ENCODE measurements at regions not wholly inside any gene's neighbourhood (a gene's known extent, or its start where the extent isn't known, plus 50 kb on each side); places are given as distances from the start of the nearest gene placed in this dataset.

DNA sequence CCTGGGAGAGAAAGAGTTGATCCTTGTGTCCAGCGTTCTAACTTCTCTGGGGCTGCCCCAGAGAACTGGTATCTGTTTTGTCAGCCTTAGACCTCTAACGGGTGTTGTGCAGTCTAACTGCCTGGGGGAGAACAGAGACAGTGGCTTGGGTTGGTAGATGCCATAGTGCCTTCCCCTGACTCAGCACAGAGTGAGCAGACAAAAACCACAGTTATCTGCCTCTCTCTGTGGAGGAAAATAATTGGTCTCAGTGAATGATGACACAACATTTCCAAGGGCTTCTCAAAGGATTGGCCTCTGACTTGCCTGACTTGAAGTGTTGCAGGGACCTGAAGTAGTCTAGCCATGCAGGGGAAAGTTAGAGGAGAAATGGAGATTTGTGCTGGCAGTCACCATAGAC lies 226.2 kb upstream of the MAN1A1 start:
- no TSS peak for BruUV-seq (replicated peaks)
- CTCF ChIA-PET: no interaction called here
- intact Hi-C loops (cut with micrococcal nuclease; ENCODE audit: unreplicated experiment): no loop called here
- Histone ChIP-seq H3K4me3 (ENCODE audit: low read depth, low read length, poor library complexity, severe bottlenecking) (no peak overlapping the region), H3K36me3 (ENCODE audit: insufficient read depth, low read length, poor library complexity, severe bottlenecking) (no peaks in the 10 kb centered on the region), H3K27me3 (replicated peaks; ENCODE audit: insufficient read depth, low read depth, low read length, poor library complexity) (no peaks in the 10 kb centered on the region), H3K4me1 (ENCODE audit: insufficient read depth, low read length, poor library complexity, severe bottlenecking) (no peaks in the 10 kb centered on the region), H3K27ac (ENCODE audit: low read depth, low read length, poor library complexity, severe bottlenecking) (no peak overlapping the region), H3K9me3 (ENCODE audit: low read depth, low read length, poor library complexity, severe bottlenecking) (no peaks in the 10 kb centered on the region)
- POLR2A ChIA-PET (ENCODE audit: low non-redundant PET): no interaction called here
- no peak for TF ChIP-seq EZH2 (IDR thresholded peaks at IDR 0.05; ENCODE audit: borderline replicate concordance, low read depth, low read length, poor library complexity, severe bottlenecking)
- TF ChIP-seq, protein P1, sequence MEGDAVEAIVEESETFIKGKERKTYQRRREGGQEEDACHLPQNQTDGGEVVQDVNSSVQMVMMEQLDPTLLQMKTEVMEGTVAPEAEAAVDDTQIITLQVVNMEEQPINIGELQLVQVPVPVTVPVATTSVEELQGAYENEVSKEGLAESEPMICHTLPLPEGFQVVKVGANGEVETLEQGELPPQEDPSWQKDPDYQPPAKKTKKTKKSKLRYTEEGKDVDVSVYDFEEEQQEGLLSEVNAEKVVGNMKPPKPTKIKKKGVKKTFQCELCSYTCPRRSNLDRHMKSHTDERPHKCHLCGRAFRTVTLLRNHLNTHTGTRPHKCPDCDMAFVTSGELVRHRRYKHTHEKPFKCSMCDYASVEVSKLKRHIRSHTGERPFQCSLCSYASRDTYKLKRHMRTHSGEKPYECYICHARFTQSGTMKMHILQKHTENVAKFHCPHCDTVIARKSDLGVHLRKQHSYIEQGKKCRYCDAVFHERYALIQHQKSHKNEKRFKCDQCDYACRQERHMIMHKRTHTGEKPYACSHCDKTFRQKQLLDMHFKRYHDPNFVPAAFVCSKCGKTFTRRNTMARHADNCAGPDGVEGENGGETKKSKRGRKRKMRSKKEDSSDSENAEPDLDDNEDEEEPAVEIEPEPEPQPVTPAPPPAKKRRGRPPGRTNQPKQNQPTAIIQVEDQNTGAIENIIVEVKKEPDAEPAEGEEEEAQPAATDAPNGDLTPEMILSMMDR (conservative IDR thresholded peaks at IDR 0.05; ENCODE audit: low read depth, low read length): no peak
- no peak for DNase-seq (ENCODE audit: low spot score)

DNA sequence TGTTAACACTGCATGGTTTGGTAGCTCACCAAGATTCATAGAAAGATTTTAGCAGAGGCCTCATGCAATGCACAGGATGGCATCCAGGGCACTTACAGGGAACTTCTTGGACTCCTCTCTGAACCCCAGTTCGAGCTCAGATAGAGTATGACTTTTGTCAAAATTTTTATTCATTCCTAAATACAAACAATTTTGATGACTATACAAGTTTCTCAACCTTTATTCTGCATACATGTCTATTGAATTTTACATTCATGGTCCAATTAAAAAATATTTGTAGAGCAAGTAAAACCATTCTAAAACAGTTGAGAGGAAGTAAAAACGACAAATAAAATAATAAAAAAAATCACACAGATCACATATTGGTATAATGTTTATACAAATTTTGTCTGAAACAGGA lies 219.0 kb upstream of the MAN1A1 start:
- Histone ChIP-seq H3K4me1 (ENCODE audit: insufficient read depth, low read length, poor library complexity, severe bottlenecking) (no peaks in the 10 kb centered on the region), H3K4me3 (ENCODE audit: low read depth, low read length, poor library complexity, severe bottlenecking) (no peak overlapping the region), H3K36me3 (ENCODE audit: insufficient read depth, low read length, poor library complexity, severe bottlenecking) (no peaks in the 10 kb centered on the region), H3K27ac (ENCODE audit: low read depth, low read length, poor library complexity, severe bottlenecking) (no peak overlapping the region), H3K9me3 (ENCODE audit: low read depth, low read length, poor library complexity, severe bottlenecking) (no peaks in the 10 kb centered on the region), H3K27me3 (replicated peaks; ENCODE audit: insufficient read depth, low read depth, low read length, poor library complexity) (no peaks in the 10 kb centered on the region)
- POLR2A ChIA-PET (ENCODE audit: low non-redundant PET): no interaction called here
- DNase-seq (ENCODE audit: low spot score): no peak
- CTCF ChIA-PET: no interaction called here
- no TSS peak for BruUV-seq (replicated peaks)
- TF ChIP-seq, protein P1 (conservative IDR thresholded peaks at IDR 0.05; ENCODE audit: low read depth, low read length): no peak
- no peak for TF ChIP-seq EZH2 (IDR thresholded peaks at IDR 0.05; ENCODE audit: borderline replicate concordance, low read depth, low read length, poor library complexity, severe bottlenecking)
- intact Hi-C loops (cut with micrococcal nuclease; ENCODE audit: unreplicated experiment): no loop called here

DNA sequence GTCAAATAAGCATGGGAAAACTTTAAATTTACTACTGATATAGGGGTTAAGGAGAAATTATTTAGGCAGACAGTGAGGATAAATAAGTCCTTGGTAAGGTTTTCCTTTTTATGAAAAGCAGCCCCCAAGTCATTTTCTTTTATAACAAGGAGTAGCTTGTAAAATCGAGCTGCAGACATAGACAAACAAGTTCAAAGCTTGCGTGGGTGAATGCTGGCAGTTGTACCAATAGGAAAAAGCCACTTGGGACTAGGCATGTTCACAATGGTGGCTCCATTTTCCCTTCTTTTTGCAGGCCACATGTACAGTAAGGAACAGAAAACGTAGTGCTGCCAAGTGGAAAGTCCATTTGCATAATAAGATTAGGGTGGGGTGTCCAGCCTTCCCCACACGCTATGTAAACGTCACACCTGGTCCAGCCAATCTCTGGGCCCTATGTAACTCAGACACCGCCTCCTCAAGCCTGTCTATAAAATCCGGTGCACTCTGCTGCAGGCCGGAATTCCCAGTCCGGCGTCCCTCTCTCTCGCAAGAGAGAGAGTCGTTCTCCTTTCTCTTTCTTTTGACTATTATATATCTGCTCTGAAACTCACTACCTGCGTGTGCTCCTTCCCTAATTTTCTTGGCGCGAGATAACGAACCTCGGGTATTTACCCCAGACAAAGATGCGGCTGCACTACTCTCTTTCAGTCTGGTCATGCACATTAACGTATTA lies 217.1 kb upstream of the MAN1A1 start:
- CTCF ChIA-PET: no interaction called here
- no peaks in the 10 kb centered on the region for H3K36me3 ChIP-seq (ENCODE audit: insufficient read depth, low read length, poor library complexity, severe bottlenecking)
- no peak for TF ChIP-seq EZH2 (IDR thresholded peaks at IDR 0.05; ENCODE audit: borderline replicate concordance, low read depth, low read length, poor library complexity, severe bottlenecking)
- no TSS peak for BruUV-seq (replicated peaks)
- H3K4me1 ChIP-seq (ENCODE audit: insufficient read depth, low read length, poor library complexity, severe bottlenecking): no peaks in the 10 kb centered on the region
- no peaks in the 10 kb centered on the region for H3K9me3 ChIP-seq (ENCODE audit: low read depth, low read length, poor library complexity, severe bottlenecking)
- no peaks in the 10 kb centered on the region for H3K27me3 ChIP-seq (replicated peaks; ENCODE audit: insufficient read depth, low read depth, low read length, poor library complexity)
- no peak overlapping the region for H3K27ac ChIP-seq (ENCODE audit: low read depth, low read length, poor library complexity, severe bottlenecking)
- POLR2A ChIA-PET (ENCODE audit: low non-redundant PET): no interaction called here
- no peak overlapping the region for H3K4me3 ChIP-seq (ENCODE audit: low read depth, low read length, poor library complexity, severe bottlenecking)
- intact Hi-C loops (cut with micrococcal nuclease; ENCODE audit: unreplicated experiment): no loop called here
- peak; percentile 4 for DNase-seq (ENCODE audit: low spot score)

DNA sequence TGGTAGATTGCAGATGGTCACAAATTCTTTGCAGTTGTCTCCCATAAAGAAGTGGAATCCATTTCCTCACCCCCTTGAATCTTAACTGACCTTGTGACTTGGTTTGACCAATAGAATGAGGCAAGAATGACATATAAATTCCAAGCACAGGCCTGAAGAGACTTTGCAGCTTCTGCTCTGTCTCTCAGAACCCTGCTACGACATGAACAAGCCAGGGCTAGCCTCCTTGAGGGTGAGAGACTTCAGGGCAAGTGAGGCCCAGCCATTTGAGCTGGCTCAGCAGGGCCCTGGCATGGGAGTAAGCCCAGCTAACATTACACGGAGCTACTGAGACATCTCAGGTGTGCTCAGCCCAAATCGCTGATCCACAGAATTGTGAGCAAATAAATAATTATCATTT lies 216.3 kb upstream of the MAN1A1 start:
- TF ChIP-seq EZH2 (IDR thresholded peaks at IDR 0.05; ENCODE audit: borderline replicate concordance, low read depth, low read length, poor library complexity, severe bottlenecking): no peak
- no peaks in the 10 kb centered on the region for H3K27me3 ChIP-seq (replicated peaks; ENCODE audit: insufficient read depth, low read depth, low read length, poor library complexity)
- no peaks in the 10 kb centered on the region for H3K4me1 ChIP-seq (ENCODE audit: insufficient read depth, low read length, poor library complexity, severe bottlenecking)
- no peak overlapping the region for H3K4me3 ChIP-seq (ENCODE audit: low read depth, low read length, poor library complexity, severe bottlenecking)
- intact Hi-C loops (cut with micrococcal nuclease; ENCODE audit: unreplicated experiment): no loop called here
- H3K27ac ChIP-seq (ENCODE audit: low read depth, low read length, poor library complexity, severe bottlenecking): no peak overlapping the region
- H3K9me3 ChIP-seq (ENCODE audit: low read depth, low read length, poor library complexity, severe bottlenecking): no peaks in the 10 kb centered on the region
- CTCF ChIA-PET: interaction anchor here (0.6 kb wide), 1 partner anchor 417 kb away, joined by 3 read pairs; no protein-coding TSS in a partner anchor
- H3K36me3 ChIP-seq (ENCODE audit: insufficient read depth, low read length, poor library complexity, severe bottlenecking): no peaks in the 10 kb centered on the region
- no peak for DNase-seq (ENCODE audit: low spot score)
- POLR2A ChIA-PET (ENCODE audit: low non-redundant PET): no interaction called here
- BruUV-seq (replicated peaks): no TSS peak
